GM21367 (cell line): ENCODE measurements at regions not wholly inside any gene's neighbourhood (a gene's known extent, or its start where the extent isn't known, plus 50 kb on each side); places are given as distances from the start of the nearest gene placed in this dataset.
"Not testable (repeated sequence)": the region's sequence is repeated elsewhere in the genome, so short reads cannot be mapped to it uniquely, and the experiment has no call there.

Source experiments
- ATAC-seq: cut with Tn5 transposase; IDR thresholded peaks from one replicate; pipeline ENCODE4 v1.9.1; 2021; ENCODE audit not compliant: unreplicated experiment

- ATAC-seq = no peak
Observed at GRCh38 chr1:229710746-229711145, 84.7 kb downstream of the URB2 start.

GRCh38 chr1:229714306-229714705, 88.3 kb downstream of the URB2 start:
- no peak for ATAC-seq

GRCh38 chr1:229714964-229715603, 89.0 kb downstream of the URB2 start:
- ATAC-seq = peak; percentile 64

GRCh38 chr1:229716069-229716468, 90.0 kb downstream of the URB2 start:
- ATAC-seq = no peak

- ATAC-seq = no peak
Observed at GRCh38 chr1:229716704-229717103, 90.7 kb downstream of the URB2 start.

GRCh38 chr1:229717786-229718576, 91.9 kb downstream of the URB2 start:
- ATAC-seq = no peak

- ATAC-seq = no peak
Observed at GRCh38 chr1:229726061-229726460, 100.0 kb downstream of the URB2 start.

- no peak for ATAC-seq
Observed at GRCh38 chr1:229729916-229730315, 103.9 kb downstream of the URB2 start.

GRCh38 chr1:229730573-229730972, 104.5 kb downstream of the URB2 start:
- ATAC-seq = no peak

GRCh38 chr1:229732061-229732460, 106.0 kb downstream of the URB2 start:
- ATAC-seq = no peak

GRCh38 chr1:229736376-229736775, 110.3 kb downstream of the URB2 start:
- no peak for ATAC-seq

GRCh38 chr1:229742614-229743013, 116.6 kb downstream of the URB2 start:
- ATAC-seq = not testable (repeated sequence)

- ATAC-seq = no peak
Observed at GRCh38 chr1:229749992-229750391, 123.9 kb downstream of the URB2 start.

- no peak for ATAC-seq
Observed at GRCh38 chr1:229751610-229752009, 125.6 kb downstream of the URB2 start.

GRCh38 chr1:229752679-229753078, 126.6 kb downstream of the URB2 start:
- no peak for ATAC-seq

GRCh38 chr1:229753764-229754551, 127.9 kb downstream of the URB2 start:
- no peak for ATAC-seq

- no peak for ATAC-seq
Observed at GRCh38 chr1:229756666-229757065, 130.6 kb downstream of the URB2 start.

- ATAC-seq = no peak
Observed at GRCh38 chr1:229757226-229757625, 131.2 kb downstream of the URB2 start.

- ATAC-seq = no peak
Observed at GRCh38 chr1:229758101-229759036, 132.3 kb downstream of the URB2 start.

GRCh38 chr1:229759037-229759435, 133.0 kb downstream of the URB2 start:
- no peak for ATAC-seq

GRCh38 chr1:229759586-229759985, 133.5 kb downstream of the URB2 start:
- ATAC-seq = no peak
